H9 (cell line): ENCODE measurements at regions not wholly inside any gene's neighbourhood (a gene's known extent, or its start where the extent isn't known, plus 50 kb on each side); places are given as distances from the start of the nearest gene placed in this dataset.

Experiments used
- DNase-seq: peaks from one replicate; pipeline ENCODE4 v3.0.0-alpha.2; 2017
- H2AFZ ChIP-seq: one replicate; pipeline ENCODE4 v1.6.1; 2013; ENCODE audit warnings: mild to moderate bottlenecking, low read length, control low read depth, moderate library complexity
- H2AK5ac ChIP-seq: 2 replicates; pipeline ENCODE4 v1.6.1; 2013; ENCODE audit warnings: low read length, control low read depth, mixed read lengths; ENCODE audit not compliant: insufficient read length
- H2BK120ac ChIP-seq: one replicate; pipeline ENCODE4 v1.6.1; 2013; ENCODE audit warnings: low read depth, mild to moderate bottlenecking, low read length, control low read depth, inconsistent platforms; ENCODE audit not compliant: poor library complexity, severe bottlenecking
- H2BK12ac ChIP-seq: 2 replicates; pipeline ENCODE4 v1.6.1; 2013; ENCODE audit warnings: low read length, control low read depth, mixed read lengths, low read depth; ENCODE audit not compliant: insufficient read length
- H2BK15ac ChIP-seq: 2 replicates; pipeline ENCODE4 v1.6.1; 2013; ENCODE audit warnings: low read depth, low read length, control low read depth
- H2BK20ac ChIP-seq: one replicate; pipeline ENCODE4 v1.6.1; 2013; ENCODE audit warnings: low read depth, mild to moderate bottlenecking, low read length, control low read depth, inconsistent platforms; ENCODE audit not compliant: poor library complexity, severe bottlenecking
- H2BK5ac ChIP-seq: 2 replicates; pipeline ENCODE4 v1.6.1; 2013; ENCODE audit warnings: low read length, control low read depth, mixed read lengths; ENCODE audit not compliant: insufficient read length
- H3K14ac ChIP-seq: 2 replicates; pipeline ENCODE4 v1.6.1; 2013; ENCODE audit warnings: low read length, control low read depth; ENCODE audit not compliant: insufficient read depth
- H3K18ac ChIP-seq: 2 replicates; pipeline ENCODE4 v1.6.1; 2013; ENCODE audit warnings: low read depth, mild to moderate bottlenecking, mixed read lengths, low read length, control low read depth; ENCODE audit not compliant: insufficient read length
- H3K23ac ChIP-seq: 2 replicates; pipeline ENCODE4 v1.6.1; 2013; ENCODE audit warnings: low read length, control low read depth, mixed read lengths, low read depth; ENCODE audit not compliant: insufficient read length
- H3K23me2 ChIP-seq: 2 replicates; pipeline ENCODE4 v1.6.1; 2013; ENCODE audit warnings: low read depth, mild to moderate bottlenecking, mixed read lengths, low read length, control low read depth; ENCODE audit not compliant: insufficient read length, poor library complexity, severe bottlenecking
- H3K27ac ChIP-seq: 2 replicates; pipeline ENCODE4 v1.5.1; 2013; ENCODE audit warnings: low read length, control low read depth, mixed read lengths, low read depth; ENCODE audit not compliant: insufficient read length
- H3K27me3 ChIP-seq: 2 replicates; pipeline ENCODE4 v1.6.1; 2013; ENCODE audit warnings: low read length, control low read depth, inconsistent platforms; ENCODE audit not compliant: insufficient read depth
- H3K4ac ChIP-seq: 2 replicates; pipeline ENCODE4 v1.6.1; 2013; ENCODE audit warnings: low read depth, mild to moderate bottlenecking, control low read depth, inconsistent platforms, low read length, moderate library complexity
- H3K4me1 ChIP-seq: 2 replicates; pipeline ENCODE4 v1.6.1; 2013; ENCODE audit warnings: low read length, control low read depth, inconsistent platforms; ENCODE audit not compliant: insufficient read depth
- H3K4me2 ChIP-seq: 2 replicates; pipeline ENCODE4 v1.6.1; 2013; ENCODE audit warnings: low read length, control low read depth, mixed read lengths; ENCODE audit not compliant: insufficient read length, insufficient read depth
- H3K56ac ChIP-seq: 2 replicates; pipeline ENCODE4 v1.6.1; 2013; ENCODE audit warnings: low read depth, mild to moderate bottlenecking, mixed read lengths, low read length, control low read depth; ENCODE audit not compliant: insufficient read length
- H3K79me1 ChIP-seq: 2 replicates; pipeline ENCODE4 v1.6.1; 2013; ENCODE audit warnings: low read depth, mild to moderate bottlenecking, moderate library complexity, low read length, control low read depth, inconsistent platforms; ENCODE audit not compliant: insufficient read depth, poor library complexity, severe bottlenecking
- H3K79me2 ChIP-seq: 2 replicates; pipeline ENCODE4 v1.6.1; 2013; ENCODE audit warnings: low read length, control low read depth, inconsistent platforms; ENCODE audit not compliant: insufficient read depth
- H3K9ac ChIP-seq: 2 replicates; pipeline ENCODE4 v1.6.1; 2013; ENCODE audit warnings: low read length, control low read depth, mixed read lengths; ENCODE audit not compliant: insufficient read length; ENCODE audit errors: extremely low read depth
- H3K9me3 ChIP-seq: one replicate; pipeline ENCODE4 v1.6.1; 2013; ENCODE audit warnings: low read depth, low read length, inconsistent platforms; ENCODE audit not compliant: control insufficient read depth
- H3T11ph ChIP-seq: one replicate; pipeline ENCODE4 v1.6.1; 2013; ENCODE audit warnings: mild to moderate bottlenecking, low read length, control low read depth, inconsistent platforms
- H4K20me1 ChIP-seq: one replicate; pipeline ENCODE4 v1.6.1; 2013; ENCODE audit not compliant: control insufficient read depth, insufficient read length, insufficient read depth
- H4K5ac ChIP-seq: 2 replicates; pipeline ENCODE4 v1.6.1; 2013; ENCODE audit warnings: low read depth, mild to moderate bottlenecking, mixed read lengths, low read length, control low read depth; ENCODE audit not compliant: insufficient read length
- H4K8ac ChIP-seq: replicated peaks from 2 replicates; pipeline ENCODE4 v1.6.1; 2013; ENCODE audit warnings: low read length, control low read depth, mixed read lengths, low read depth; ENCODE audit not compliant: insufficient read length
- H4K91ac ChIP-seq: 2 replicates; pipeline ENCODE4 v1.6.1; 2013; ENCODE audit warnings: low read depth, mild to moderate bottlenecking, moderate library complexity, mixed read lengths, low read length, control low read depth; ENCODE audit not compliant: insufficient read length
- H3K27ac Mint-ChIP-seq, 3 experiments: 2 replicates in 2 of 3; 3 replicates in 1 of 3; pipeline ENCODE4 v1.8.0; 2020 to 2021; ENCODE audit warnings: mixed read lengths in 3 of 3, mild to moderate bottlenecking in 1 of 3, moderate library complexity in 1 of 3
- H3K27me3 Mint-ChIP-seq: 2 replicates; pipeline ENCODE4 v1.8.0; 2021; ENCODE audit warnings: low read depth, mild to moderate bottlenecking, moderate library complexity, mixed read lengths
- H3K36me3 Mint-ChIP-seq, 3 experiments: 2 replicates in 2 of 3; 3 replicates in 1 of 3; pipeline ENCODE4 v1.8.0; 2020 to 2021; ENCODE audit warnings: low read depth in 3 of 3, mixed read lengths in 3 of 3; ENCODE audit not compliant: insufficient read depth in 1 of 3
- H3K4me1 Mint-ChIP-seq, 2 experiments: 2 replicates each; pipeline ENCODE4 v1.8.0; 2020; ENCODE audit warnings: mixed read lengths in 2 of 2
- H3K4me3 Mint-ChIP-seq, 2 experiments: 2 replicates in 1 of 2; 3 replicates in 1 of 2; pipeline ENCODE4 v1.8.0; 2020 to 2021; ENCODE audit warnings: mild to moderate bottlenecking in 2 of 2, mixed read lengths in 2 of 2, moderate library complexity in 1 of 2
- H3K9me3 Mint-ChIP-seq, 2 experiments: 2 replicates in 1 of 2; 3 replicates in 1 of 2; pipeline ENCODE4 v1.8.0; 2020; ENCODE audit warnings: mild to moderate bottlenecking in 2 of 2, mixed read lengths in 2 of 2, moderate library complexity in 1 of 2
- WGBS: extraction: QIAGEN DNeasy Blood & Tissue Kit; methylation state at CpG from one replicate; pipeline ENCODE4 v1.1.7; 2013; ENCODE audit warnings: missing lambda C conversion rate, low lambda C conversion rate, mixed read lengths; ENCODE audit not compliant: insufficient read length; ENCODE audit errors: extremely low coverage; 5-methylcytosine and 5-hydroxymethylcytosine counted together
- TF ChIP-seq, protein P1 (sequence below): fragments of 200-600 bp; sonication (generic); conservative IDR thresholded peaks from 3 replicates; pipeline ENCODE4 v1.8.0; 2021; ENCODE audit warnings: antibody characterized with exemption, mild to moderate bottlenecking

GRCh38 chr6:74604279-74604678 is 601.6 kb downstream of the COL12A1 start:
- peaks cover 2% of the 10 kb centered on the region; the same call in 1 of the 2 replicates for H3K27me3 Mint-ChIP-seq

More at GRCh38 chr6:74604279-74604678, 601.6 kb downstream of the COL12A1 start:
- Histone ChIP-seq H2BK5ac (no peak overlapping the region), H4K8ac (no peak overlapping the region), H3K79me1 (no peaks in the 10 kb centered on the region), H2AK5ac (no peak overlapping the region), H3K23ac (no peak overlapping the region), H4K5ac (no peak overlapping the region), H3K56ac (no peak overlapping the region), H3K4me2 (no peak overlapping the region), H3K27me3 (no peaks in the 10 kb centered on the region), H3K14ac (no peak overlapping the region), H2BK15ac (no peak overlapping the region), H3K23me2 (no peaks in the 10 kb centered on the region), H4K91ac (no peak overlapping the region), H3K4ac (no peak overlapping the region), H2BK120ac (no peak overlapping the region), H2AFZ (no peak overlapping the region), H3K27ac (no peak overlapping the region), H3K18ac (no peak overlapping the region), H2BK20ac (no peak overlapping the region), H3T11ph (no peak overlapping the region), H3K4me1 (no peaks in the 10 kb centered on the region; the same call in 1 of the 2 replicates), H3K9me3 (no peaks in the 10 kb centered on the region), H4K20me1 (no peaks in the 10 kb centered on the region), H3K79me2 (no peaks in the 10 kb centered on the region), H2BK12ac (no peak overlapping the region), H3K9ac (no peak overlapping the region)
- Mint-ChIP-seq H3K4me3 (no peak overlapping the region), H3K27ac (no peak overlapping the region), H3K9me3 (no peaks in the 10 kb centered on the region), H3K4me1 (peaks cover 13 to 14% of the 10 kb centered on the region in 2 experiments), H3K36me3 (no peaks in the 10 kb centered on the region; a peak in 1 of 7 replicates)
- no peak for DNase-seq
- TF ChIP-seq, protein P1, sequence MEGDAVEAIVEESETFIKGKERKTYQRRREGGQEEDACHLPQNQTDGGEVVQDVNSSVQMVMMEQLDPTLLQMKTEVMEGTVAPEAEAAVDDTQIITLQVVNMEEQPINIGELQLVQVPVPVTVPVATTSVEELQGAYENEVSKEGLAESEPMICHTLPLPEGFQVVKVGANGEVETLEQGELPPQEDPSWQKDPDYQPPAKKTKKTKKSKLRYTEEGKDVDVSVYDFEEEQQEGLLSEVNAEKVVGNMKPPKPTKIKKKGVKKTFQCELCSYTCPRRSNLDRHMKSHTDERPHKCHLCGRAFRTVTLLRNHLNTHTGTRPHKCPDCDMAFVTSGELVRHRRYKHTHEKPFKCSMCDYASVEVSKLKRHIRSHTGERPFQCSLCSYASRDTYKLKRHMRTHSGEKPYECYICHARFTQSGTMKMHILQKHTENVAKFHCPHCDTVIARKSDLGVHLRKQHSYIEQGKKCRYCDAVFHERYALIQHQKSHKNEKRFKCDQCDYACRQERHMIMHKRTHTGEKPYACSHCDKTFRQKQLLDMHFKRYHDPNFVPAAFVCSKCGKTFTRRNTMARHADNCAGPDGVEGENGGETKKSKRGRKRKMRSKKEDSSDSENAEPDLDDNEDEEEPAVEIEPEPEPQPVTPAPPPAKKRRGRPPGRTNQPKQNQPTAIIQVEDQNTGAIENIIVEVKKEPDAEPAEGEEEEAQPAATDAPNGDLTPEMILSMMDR, result no peak
- no CpG with 5 or more reads among the region's 3 CpGs for WGBS
